ENCODE measurements at regions not wholly inside any gene's neighbourhood (a gene's known extent, or its start where the extent isn't known, plus 50 kb on each side); places are given as distances from the start of the nearest gene placed in this dataset.

- TF ChIP-seq POLR2AphosphoS5 (IDR thresholded peaks at IDR 0.05): no peak
- TF ChIP-seq, protein P1, sequence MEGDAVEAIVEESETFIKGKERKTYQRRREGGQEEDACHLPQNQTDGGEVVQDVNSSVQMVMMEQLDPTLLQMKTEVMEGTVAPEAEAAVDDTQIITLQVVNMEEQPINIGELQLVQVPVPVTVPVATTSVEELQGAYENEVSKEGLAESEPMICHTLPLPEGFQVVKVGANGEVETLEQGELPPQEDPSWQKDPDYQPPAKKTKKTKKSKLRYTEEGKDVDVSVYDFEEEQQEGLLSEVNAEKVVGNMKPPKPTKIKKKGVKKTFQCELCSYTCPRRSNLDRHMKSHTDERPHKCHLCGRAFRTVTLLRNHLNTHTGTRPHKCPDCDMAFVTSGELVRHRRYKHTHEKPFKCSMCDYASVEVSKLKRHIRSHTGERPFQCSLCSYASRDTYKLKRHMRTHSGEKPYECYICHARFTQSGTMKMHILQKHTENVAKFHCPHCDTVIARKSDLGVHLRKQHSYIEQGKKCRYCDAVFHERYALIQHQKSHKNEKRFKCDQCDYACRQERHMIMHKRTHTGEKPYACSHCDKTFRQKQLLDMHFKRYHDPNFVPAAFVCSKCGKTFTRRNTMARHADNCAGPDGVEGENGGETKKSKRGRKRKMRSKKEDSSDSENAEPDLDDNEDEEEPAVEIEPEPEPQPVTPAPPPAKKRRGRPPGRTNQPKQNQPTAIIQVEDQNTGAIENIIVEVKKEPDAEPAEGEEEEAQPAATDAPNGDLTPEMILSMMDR (IDR thresholded peaks at IDR 0.05): no peak
- TF ChIP-seq POLR2A (IDR thresholded peaks at IDR 0.05): no peak
- H3K27ac ChIP-seq: no peak overlapping the region
- H3K4me1 ChIP-seq: no peaks in the 10 kb centered on the region
- no peaks in the 10 kb centered on the region for H3K36me3 ChIP-seq
- 92 to 95% methylated on average over 4 to 6 of the region's 6 CpGs for WGBS, 2 donors (ENCODE audit: low coverage in 1 of 2)
- H3K4me3 ChIP-seq: no peak overlapping the region
- DNase-seq: no peak
- no peaks in the 10 kb centered on the region for H3K27me3 ChIP-seq
- in situ Hi-C loops (cut with MboI; ENCODE audit: low pct_ligation_motif_present in 1 of 4, low pct_unique_long_range_greater_than_20kb in 1 of 4, low sequenced_read_pairs in 3 of 4): no loop called here
- no peaks in the 10 kb centered on the region for H3K9me3 ChIP-seq
- intact Hi-C loops (cut with DNase I; ENCODE audit: low total_unique reads): no loop called here
Measured at GRCh38 chr9:8012986-8013385, 213.4 kb upstream of the DMAC1 start.

DNA sequence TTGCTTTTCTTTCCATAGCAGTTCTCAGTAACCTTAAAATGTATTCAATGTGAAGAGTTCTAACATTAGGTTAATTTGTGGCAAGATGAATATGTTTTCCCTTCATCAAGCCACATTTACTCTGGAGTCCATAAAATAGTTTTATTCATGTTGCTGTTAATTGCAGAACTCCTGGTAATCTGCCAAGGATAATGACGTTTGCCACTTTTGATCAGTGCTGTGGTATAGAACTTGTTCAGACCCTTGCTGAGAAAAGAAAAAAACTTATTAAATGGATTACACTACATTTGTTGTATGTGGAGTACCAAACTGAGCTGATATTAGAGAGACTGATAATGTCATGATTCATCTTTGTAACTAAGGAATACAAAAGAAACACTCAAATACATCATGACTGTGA, 212.4 kb upstream of the DMAC1 start:
- Histone ChIP-seq H3K36me3 (no peaks in the 10 kb centered on the region), H3K27ac (no peak overlapping the region), H3K4me3 (no peak overlapping the region), H3K4me1 (no peaks in the 10 kb centered on the region), H3K9me3 (no peaks in the 10 kb centered on the region), H3K27me3 (no peaks in the 10 kb centered on the region)
- no peak for TF ChIP-seq EP300 (IDR thresholded peaks at IDR 0.05; ENCODE audit: low read depth)
- TF ChIP-seq, protein P1 (IDR thresholded peaks at IDR 0.05): no peak
- TF ChIP-seq POLR2A (IDR thresholded peaks at IDR 0.05): no peak
- TF ChIP-seq POLR2AphosphoS5 (IDR thresholded peaks at IDR 0.05): no peak
- DNase-seq: no peak
- intact Hi-C loops (cut with DNase I; ENCODE audit: low total_unique reads) (no loop called here), in situ Hi-C loops (cut with MboI; ENCODE audit: low pct_ligation_motif_present in 1 of 4, low pct_unique_long_range_greater_than_20kb in 1 of 4, low sequenced_read_pairs in 3 of 4) (no loop called here)
- 22 to 29% methylated on average over 1 of the region's 1 CpG for WGBS, 2 donors (ENCODE audit: low coverage in 1 of 2)

GRCh38 chr9:7996558-7996957, 197.0 kb upstream of the DMAC1 start:
- intact Hi-C loops (cut with DNase I; ENCODE audit: low total_unique reads) (no loop called here), in situ Hi-C loops (cut with MboI; ENCODE audit: low pct_ligation_motif_present in 1 of 4, low pct_unique_long_range_greater_than_20kb in 1 of 4, low sequenced_read_pairs in 3 of 4) (no loop called here)
- Histone ChIP-seq H3K36me3 (no peaks in the 10 kb centered on the region), H3K4me1 (no peaks in the 10 kb centered on the region), H3K27me3 (no peaks in the 10 kb centered on the region), H3K9me3 (no peaks in the 10 kb centered on the region), H3K27ac (no peak overlapping the region), H3K4me3 (no peak overlapping the region)
- 57 to 76% methylated on average over 1 of the region's 1 CpG for WGBS, 2 donors (ENCODE audit: low coverage in 1 of 2)
- no peak for DNase-seq
- no peak for TF ChIP-seq POLR2A (IDR thresholded peaks at IDR 0.05)

DNA sequence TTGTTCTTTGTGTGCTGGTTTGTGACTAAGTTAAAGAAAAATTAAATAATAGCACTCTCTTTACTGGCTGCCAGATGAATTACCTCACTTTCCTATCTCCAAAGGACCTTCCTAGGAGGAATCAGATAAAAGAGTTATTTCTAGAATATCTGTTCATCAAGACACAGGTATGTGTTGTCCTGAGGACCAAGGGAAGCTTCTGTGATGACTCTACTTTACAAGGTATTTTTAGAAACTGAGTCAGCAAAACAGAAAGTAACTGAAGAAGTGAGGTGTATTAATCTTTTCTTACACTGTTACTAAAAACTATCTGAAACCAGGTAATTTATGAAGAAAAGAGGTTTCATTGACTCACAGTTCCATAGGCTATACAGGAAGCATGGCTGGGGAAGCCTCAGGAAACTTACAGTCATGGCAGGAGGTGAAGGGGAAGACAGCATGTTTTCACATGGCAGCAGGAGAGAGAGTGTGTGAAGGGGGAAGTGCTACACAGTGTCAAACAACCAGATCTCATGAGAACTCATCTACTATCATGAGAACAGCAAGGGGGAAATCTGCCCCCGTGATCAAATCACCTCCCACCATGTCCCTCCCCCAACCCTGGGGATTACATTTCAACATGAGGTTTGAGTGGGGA, 189.2 kb upstream of the DMAC1 start:
- peaks cover 3% of the 10 kb centered on the region for H3K27me3 ChIP-seq
- DNase-seq: no peak
- in situ Hi-C loops (cut with MboI; ENCODE audit: low pct_ligation_motif_present in 1 of 4, low pct_unique_long_range_greater_than_20kb in 1 of 4, low sequenced_read_pairs in 3 of 4): no loop called here
- no peaks in the 10 kb centered on the region for H3K9me3 ChIP-seq
- H3K4me3 ChIP-seq: no peak overlapping the region
- H3K36me3 ChIP-seq: no peaks in the 10 kb centered on the region
- intact Hi-C loops (cut with DNase I; ENCODE audit: low total_unique reads): no loop called here
- WGBS, 2 donors (ENCODE audit: low coverage in 1 of 2): 80 to 100% methylated on average over 1 of the region's 1 CpG
- H3K27ac ChIP-seq: no peak overlapping the region
- TF ChIP-seq POLR2A (IDR thresholded peaks at IDR 0.05): no peak
- no peak for TF ChIP-seq EP300 (IDR thresholded peaks at IDR 0.05; ENCODE audit: low read depth)
- TF ChIP-seq, protein P1 (IDR thresholded peaks at IDR 0.05): no peak
- no peak for TF ChIP-seq POLR2AphosphoS5 (IDR thresholded peaks at IDR 0.05)
- peaks cover 0 to 4% (median 0%) of the 10 kb centered on the region in 4 donors for H3K4me1 ChIP-seq

GRCh38 chr9:7984692-7985091, 185.1 kb upstream of the DMAC1 start:
- TF ChIP-seq, protein P1 (IDR thresholded peaks at IDR 0.05): no peak
- TF ChIP-seq POLR2A (IDR thresholded peaks at IDR 0.05) (no peak), POLR2AphosphoS5 (IDR thresholded peaks at IDR 0.05) (no peak), EP300 (IDR thresholded peaks at IDR 0.05; ENCODE audit: low read depth) (no peak)
- Histone ChIP-seq H3K4me3 (no peak overlapping the region), H3K4me1 (peaks cover 0 to 14% (median 3%) of the 10 kb centered on the region in 4 donors), H3K9me3 (no peaks in the 10 kb centered on the region), H3K27ac (no peak overlapping the region), H3K36me3 (no peaks in the 10 kb centered on the region), H3K27me3 (peaks cover 3% of the 10 kb centered on the region)
- intact Hi-C loops (cut with DNase I; ENCODE audit: low total_unique reads): no loop called here
- 72 to 89% methylated on average over 4 to 5 of the region's 5 CpGs for WGBS, 2 donors (ENCODE audit: low coverage in 1 of 2)
- DNase-seq: no peak
- in situ Hi-C loops (cut with MboI; ENCODE audit: low pct_ligation_motif_present in 1 of 4, low pct_unique_long_range_greater_than_20kb in 1 of 4, low sequenced_read_pairs in 3 of 4): no loop called here

Measured in transverse colon (tissue), 4 donors.